GM21367 (cell line): ENCODE measurements at regions not wholly inside any gene's neighbourhood (a gene's known extent, or its start where the extent isn't known, plus 50 kb on each side); places are given as distances from the start of the nearest gene placed in this dataset.

Experiments
- ATAC-seq: cut with Tn5 transposase; IDR thresholded peaks from one replicate; pipeline ENCODE4 v1.9.1; 2021; ENCODE audit not compliant: unreplicated experiment

- no peak for ATAC-seq
These were observed 54.9 kb downstream of the NKX2-1 start for GRCh38 chr14:36465178-36465577.

GRCh38 chr14:36462890-36463289, 57.1 kb downstream of the NKX2-1 start:
- ATAC-seq, result no peak

DNA sequence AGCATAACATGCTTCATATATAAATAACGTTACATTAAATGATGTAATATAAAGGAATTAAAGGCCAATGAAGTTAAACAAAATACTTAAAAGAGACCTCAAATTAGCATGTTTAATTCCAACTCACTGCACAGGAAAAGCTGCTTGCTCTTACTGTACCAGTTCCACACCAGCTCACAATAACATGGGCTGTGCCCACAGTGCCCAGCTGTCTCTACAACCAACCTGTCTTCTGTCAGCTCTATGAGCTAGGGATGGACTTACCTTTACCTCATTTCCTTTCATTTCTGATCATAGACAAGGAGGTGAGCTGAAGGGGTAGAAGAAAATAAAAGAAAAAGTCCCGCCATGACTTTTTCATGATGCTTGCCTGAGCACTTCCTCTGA, 64.8 kb downstream of the NKX2-1 start:
- ATAC-seq, result no peak

GRCh38 chr14:36454599-36455240, 65.3 kb downstream of the NKX2-1 start:
- no peak for ATAC-seq

DNA sequence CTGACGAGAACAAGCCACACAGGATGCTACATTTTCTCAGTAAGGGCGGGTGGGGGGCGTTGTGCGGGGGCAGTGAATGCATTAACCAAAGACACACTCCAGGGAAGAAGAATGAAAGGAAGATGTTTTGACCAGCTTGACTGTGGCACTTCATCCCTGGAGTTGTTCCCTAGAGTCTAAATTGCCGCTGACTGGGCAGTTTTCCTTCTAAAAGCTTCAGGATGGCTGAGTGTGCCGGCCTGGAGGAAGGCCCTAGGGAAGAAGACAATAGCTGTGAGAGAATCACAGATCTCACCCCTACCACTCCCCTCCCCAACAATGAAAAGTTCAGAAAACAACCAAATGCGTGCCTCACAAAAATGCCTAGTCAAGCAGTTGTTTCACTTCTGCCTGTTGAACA, 67.2 kb downstream of the NKX2-1 start:
- no peak for ATAC-seq

DNA sequence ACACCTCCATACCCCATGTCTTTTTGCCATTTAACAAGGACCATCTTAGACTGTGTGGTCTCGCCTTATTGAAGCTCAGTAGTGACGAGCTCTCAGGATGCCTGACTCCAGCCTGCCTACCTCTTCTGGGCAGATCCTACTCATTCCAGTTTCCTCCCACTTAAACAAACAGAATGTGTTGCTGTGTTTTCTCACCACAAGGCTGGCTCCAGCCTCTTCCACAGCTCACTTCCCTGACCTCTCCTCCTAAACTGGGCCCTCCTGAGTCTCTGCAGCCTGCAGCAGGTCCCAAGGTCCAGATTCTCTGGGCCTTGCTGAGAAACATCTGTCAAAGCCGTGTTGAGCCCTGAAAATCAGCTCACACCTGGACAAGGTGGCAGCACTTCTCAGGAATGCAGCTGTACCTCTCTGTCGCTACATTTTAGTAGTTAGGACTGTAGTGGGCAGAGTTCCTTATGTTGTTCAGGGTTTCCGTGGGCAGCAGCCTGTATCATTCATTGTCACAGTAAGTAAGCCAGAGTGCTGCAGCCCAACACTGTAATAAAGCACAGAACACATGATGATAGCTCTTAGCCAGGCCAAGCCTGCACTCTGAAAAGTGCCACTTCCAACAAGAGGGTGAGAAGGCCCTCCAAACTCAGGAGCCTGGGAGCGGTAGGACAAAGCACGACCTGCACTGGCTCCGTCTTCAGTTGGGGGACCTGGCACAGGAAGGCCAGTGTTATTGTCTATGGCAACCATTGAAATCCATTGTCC, 68.5 kb downstream of the NKX2-1 start:
- no peak for ATAC-seq

- no peak for ATAC-seq
These were observed 69.5 kb downstream of the NKX2-1 start for GRCh38 chr14:36450550-36450949.

- no peak for ATAC-seq
These were observed 70.1 kb downstream of the NKX2-1 start for GRCh38 chr14:36449903-36450302.

GRCh38 chr14:36443374-36443773, 76.7 kb downstream of the NKX2-1 start:
- ATAC-seq, result no peak

DNA sequence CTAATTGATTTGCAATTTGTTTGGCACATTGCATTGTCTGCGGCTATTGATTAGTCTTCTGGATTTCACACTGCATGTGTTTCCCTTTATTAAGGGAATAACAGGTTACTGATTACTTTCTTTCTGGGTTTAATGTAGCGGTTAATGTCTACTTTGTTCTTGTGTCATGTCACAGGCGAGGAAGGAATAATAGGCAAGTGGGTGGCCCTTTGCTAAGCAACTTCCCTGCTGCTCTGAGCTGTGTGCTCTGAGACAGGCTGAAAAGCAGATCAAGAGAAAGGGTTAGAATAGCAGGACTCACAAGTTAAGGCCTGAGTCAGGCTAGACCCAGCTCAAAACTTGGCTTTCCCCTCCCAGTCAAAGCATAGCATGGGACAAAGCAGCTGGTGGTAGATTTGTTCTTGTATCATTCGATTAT, 77.2 kb downstream of the NKX2-1 start:
- ATAC-seq, result no peak

GRCh38 chr14:36441283-36441682, 78.7 kb downstream of the NKX2-1 start:
- ATAC-seq, result no peak

DNA sequence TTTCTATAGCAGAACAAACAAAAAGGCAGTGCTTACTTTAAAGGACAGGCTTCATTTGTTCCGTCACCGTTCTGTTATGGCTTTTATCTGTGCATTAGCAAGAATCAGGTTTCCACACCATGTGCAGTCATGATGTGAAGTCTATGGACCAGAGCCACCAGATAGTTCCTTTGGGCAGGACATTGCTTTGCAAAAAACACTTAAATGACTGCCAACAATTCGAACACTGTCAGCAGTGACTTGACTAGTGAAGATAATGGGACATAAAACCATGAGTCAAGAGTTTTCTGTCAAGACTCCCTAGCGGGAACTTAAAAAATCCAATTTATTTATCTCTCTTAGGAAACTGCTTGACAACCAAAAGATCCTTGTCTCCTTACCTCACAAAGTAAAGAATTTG, 80.3 kb downstream of the NKX2-1 start:
- ATAC-seq, result no peak

GRCh38 chr14:36438883-36439282, 81.1 kb downstream of the NKX2-1 start:
- ATAC-seq, result no peak

- no peak for ATAC-seq
These were observed 89.4 kb downstream of the NKX2-1 start for GRCh38 chr14:36430662-36431084.

- ATAC-seq, result no peak
These were observed 89.9 kb downstream of the NKX2-1 start for GRCh38 chr14:36430169-36430568.

- ATAC-seq, result no peak
These were observed 90.3 kb downstream of the NKX2-1 start for GRCh38 chr14:36429692-36430091.

- ATAC-seq, result no peak
These were observed 91.7 kb downstream of the NKX2-1 start for GRCh38 chr14:36428350-36428749.

GRCh38 chr14:36426836-36427235, 93.2 kb downstream of the NKX2-1 start:
- ATAC-seq, result no peak

GRCh38 chr14:36426113-36426512, 93.9 kb downstream of the NKX2-1 start:
- no peak for ATAC-seq

DNA sequence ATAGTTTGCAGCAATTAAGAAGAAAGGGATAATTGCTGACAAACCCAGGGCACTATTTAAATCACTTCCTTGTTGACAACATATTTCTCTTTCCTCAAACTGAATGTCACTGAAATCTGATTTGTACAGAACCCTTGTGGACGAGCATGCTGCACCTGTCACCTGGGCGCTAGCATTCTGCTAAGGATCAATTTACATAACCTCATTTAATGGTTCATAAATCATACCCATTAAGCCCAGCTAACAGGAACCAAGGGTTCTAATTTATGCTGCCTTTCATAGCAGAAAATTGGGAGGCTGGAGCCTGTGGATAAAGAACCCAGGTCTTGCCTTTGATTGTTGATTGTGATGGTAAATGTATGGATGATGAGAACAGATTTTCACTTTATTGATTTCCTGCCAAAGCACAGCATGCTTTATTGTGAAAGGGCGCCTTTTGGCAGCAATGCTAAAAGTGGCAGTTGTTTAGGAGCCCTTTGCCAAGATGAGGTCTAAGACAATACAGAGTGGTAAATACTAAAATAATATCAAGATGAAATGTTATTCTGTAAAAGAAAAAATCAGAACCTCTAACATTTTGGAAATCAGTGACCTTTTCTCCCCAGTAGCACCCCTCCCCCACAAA, 95.4 kb downstream of the NKX2-1 start:
- no peak for ATAC-seq

- no peak for ATAC-seq
These were observed 96.6 kb downstream of the NKX2-1 start for GRCh38 chr14:36423430-36423829.

DNA sequence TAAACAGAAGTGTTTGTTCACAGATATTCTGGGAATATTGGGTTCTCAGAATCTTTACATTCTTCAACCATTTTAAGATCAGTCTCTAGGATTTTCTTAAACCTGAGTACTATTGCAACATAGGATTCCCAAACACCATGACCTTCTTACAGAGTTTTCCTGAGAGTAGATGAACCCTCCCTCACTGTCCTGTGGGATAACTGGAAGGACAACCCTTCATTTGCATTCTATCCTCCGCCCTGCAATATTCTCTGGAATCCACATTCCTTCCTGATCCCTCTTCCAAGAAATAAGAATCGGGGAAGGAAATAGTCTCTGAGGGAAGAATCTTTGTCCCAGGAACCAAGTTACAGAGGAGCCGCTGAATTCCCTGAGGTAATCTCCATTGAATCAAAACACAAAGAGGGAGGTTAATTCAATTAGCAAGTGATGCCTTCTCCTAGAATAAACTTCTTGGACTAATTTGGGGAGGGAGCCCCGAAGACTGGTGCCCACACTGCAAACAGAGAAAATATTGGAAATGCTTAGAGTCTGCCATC, 99.8 kb upstream of the MBIP start:
- no peak for ATAC-seq
